Renal pelvis (tissue), 1 donor: ENCODE measurements at regions not wholly inside any gene's neighbourhood (a gene's known extent, or its start where the extent isn't known, plus 50 kb on each side); places are given as distances from the start of the nearest gene placed in this dataset.
"Not testable (repeated sequence)": the region's sequence is repeated elsewhere in the genome, so short reads cannot be mapped to it uniquely, and the experiment has no call there.

Experiments used
- DNase-seq: peaks from one replicate; pipeline ENCODE4 v3.0.0-alpha.2; 2013

- no peak for DNase-seq
Measured at GRCh38 chr15:38961931-38962330, 397.3 kb upstream of the RASGRP1 start.

GRCh38 chr15:38972831-38973230 is 408.2 kb upstream of the RASGRP1 start:
- no peak for DNase-seq

- no peak for DNase-seq
Measured at GRCh38 chr15:38975282-38975990, 410.8 kb upstream of the RASGRP1 start.

- peak; percentile 42 for DNase-seq
Measured at GRCh38 chr15:38991126-38991525, 426.5 kb upstream of the RASGRP1 start.

- DNase-seq: no peak
Measured at GRCh38 chr15:38991701-38992100, 427.1 kb upstream of the RASGRP1 start.

GRCh38 chr15:38992506-38992905 is 427.9 kb upstream of the RASGRP1 start:
- peak; percentile 51 for DNase-seq

GRCh38 chr15:38992930-38993329 is 428.3 kb upstream of the RASGRP1 start:
- peak; percentile 20 for DNase-seq

GRCh38 chr15:38994310-38994709 is 429.7 kb upstream of the RASGRP1 start:
- no peak for DNase-seq

GRCh38 chr15:38996111-38996631 is 431.6 kb upstream of the RASGRP1 start:
- peak; percentile 24 for DNase-seq

- DNase-seq: no peak
Measured at GRCh38 chr15:38997841-38998240, 433.2 kb upstream of the RASGRP1 start.

GRCh38 chr15:39000008-39000734 is 435.6 kb upstream of the RASGRP1 start:
- no peak for DNase-seq

- no peak for DNase-seq
Measured at GRCh38 chr15:39009740-39010139, 445.1 kb upstream of the RASGRP1 start.

- DNase-seq: not testable (repeated sequence)
Measured at GRCh38 chr15:39011066-39011465, 446.5 kb upstream of the RASGRP1 start.

GRCh38 chr15:39013262-39013661 is 448.6 kb upstream of the RASGRP1 start:
- no peak for DNase-seq

GRCh38 chr15:39014682-39015081 is 450.1 kb upstream of the RASGRP1 start:
- DNase-seq: no peak

- no peak for DNase-seq
Measured at GRCh38 chr15:39016706-39017105, 452.1 kb upstream of the RASGRP1 start.

GRCh38 chr15:39018966-39019365 is 454.4 kb upstream of the RASGRP1 start:
- no peak for DNase-seq

- no peak for DNase-seq
Measured at GRCh38 chr15:39021341-39021740, 456.7 kb upstream of the RASGRP1 start.

- no peak for DNase-seq
Measured at GRCh38 chr15:39022532-39023305, 458.1 kb upstream of the RASGRP1 start.

- DNase-seq: no peak
Measured at GRCh38 chr15:39025321-39025720, 460.7 kb upstream of the RASGRP1 start.

- no peak for DNase-seq
Measured at GRCh38 chr15:39025881-39026280, 461.3 kb upstream of the RASGRP1 start.

GRCh38 chr15:39028069-39028468 is 463.5 kb upstream of the RASGRP1 start:
- no peak for DNase-seq

GRCh38 chr15:39029741-39030140 is 465.1 kb upstream of the RASGRP1 start:
- no peak for DNase-seq
